ENCODE measurements at regions not wholly inside any gene's neighbourhood (a gene's known extent, or its start where the extent isn't known, plus 50 kb on each side); places are given as distances from the start of the nearest gene placed in this dataset.

DNA sequence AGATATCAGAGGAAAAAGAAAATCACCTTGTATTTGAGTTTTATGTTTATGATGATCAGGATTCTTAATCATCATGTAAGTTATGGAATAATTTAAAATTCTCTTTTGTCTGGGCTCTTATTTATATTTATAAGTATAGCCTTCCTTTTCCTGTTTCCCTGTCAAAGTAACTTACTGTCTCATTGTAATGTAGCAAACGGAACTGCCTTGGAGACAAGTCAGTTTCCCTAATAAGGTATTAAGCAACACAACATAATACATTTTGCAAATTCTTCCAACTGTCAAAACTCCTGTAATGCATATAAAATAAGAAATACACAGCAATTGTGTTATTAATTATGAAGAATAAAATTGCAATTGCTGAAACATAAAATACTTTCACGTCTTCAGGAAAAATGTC lies 463.2 kb downstream of the MAT2B start:
- H3K4me3 ChIP-seq (ENCODE audit: low read depth in 1 of 3, low read length in 3 of 3): no peak overlapping the region
- H3K27me3 ChIP-seq (ENCODE audit: control insufficient read depth in 4 of 4, insufficient read depth in 4 of 4, low read length in 3 of 4): no peaks in the 10 kb centered on the region
- no peak overlapping the region for H3K9ac ChIP-seq (ENCODE audit: low read depth in 1 of 2, low read length in 2 of 2)
- no peaks in the 10 kb centered on the region for H3K4me1 ChIP-seq (ENCODE audit: control insufficient read depth in 4 of 4, insufficient read depth in 4 of 4, low read length in 3 of 4)
- H3K9me3 ChIP-seq (ENCODE audit: control insufficient read depth in 4 of 4, low read length in 3 of 4): no peaks in the 10 kb centered on the region
- no peak overlapping the region for H3K27ac ChIP-seq (ENCODE audit: low read depth in 1 of 2, low read length in 2 of 2)
- TF ChIP-seq JUND (IDR thresholded peaks at IDR 0.05): no peak
- H3K36me3 ChIP-seq (ENCODE audit: control insufficient read depth in 4 of 4, insufficient read depth in 3 of 4, low read depth in 1 of 4, low read length in 3 of 4): no peaks in the 10 kb centered on the region
- DNase-seq (ENCODE audit: low spot score): no peak
- 55% methylated on average over 2 of the region's 2 CpGs for WGBS

DNA sequence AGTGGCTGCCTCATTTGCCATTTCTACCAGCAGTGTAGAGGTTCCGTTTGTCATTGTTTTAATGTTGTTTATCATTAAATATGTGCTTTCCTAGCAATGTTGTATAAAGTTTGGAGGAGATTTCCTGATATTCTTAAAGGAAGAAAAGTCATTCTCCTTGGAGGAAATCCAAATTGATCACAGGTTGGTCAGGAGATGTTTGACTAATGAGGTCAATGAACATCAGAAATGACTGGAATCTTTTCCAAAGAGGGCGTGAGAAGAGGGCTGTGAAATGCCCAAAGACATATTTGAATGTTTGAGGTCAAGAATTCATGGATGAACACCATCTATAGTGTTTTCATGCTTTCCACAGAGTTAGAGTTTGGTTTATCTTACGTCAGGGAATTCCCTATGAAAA lies 471.3 kb downstream of the MAT2B start:
- no peaks in the 10 kb centered on the region for H3K9me3 ChIP-seq (ENCODE audit: control insufficient read depth in 4 of 4, low read length in 3 of 4)
- no peak overlapping the region for H3K27ac ChIP-seq (ENCODE audit: low read depth in 1 of 2, low read length in 2 of 2)
- H3K4me1 ChIP-seq (ENCODE audit: control insufficient read depth in 4 of 4, insufficient read depth in 4 of 4, low read length in 3 of 4): no peaks in the 10 kb centered on the region
- no peak for DNase-seq (ENCODE audit: low spot score)
- no peaks in the 10 kb centered on the region for H3K27me3 ChIP-seq (ENCODE audit: control insufficient read depth in 4 of 4, insufficient read depth in 4 of 4, low read length in 3 of 4)
- H3K4me3 ChIP-seq (ENCODE audit: low read depth in 1 of 3, low read length in 3 of 3): no peak overlapping the region
- H3K36me3 ChIP-seq (ENCODE audit: control insufficient read depth in 4 of 4, insufficient read depth in 3 of 4, low read depth in 1 of 4, low read length in 3 of 4): no peaks in the 10 kb centered on the region
- TF ChIP-seq, protein P1, sequence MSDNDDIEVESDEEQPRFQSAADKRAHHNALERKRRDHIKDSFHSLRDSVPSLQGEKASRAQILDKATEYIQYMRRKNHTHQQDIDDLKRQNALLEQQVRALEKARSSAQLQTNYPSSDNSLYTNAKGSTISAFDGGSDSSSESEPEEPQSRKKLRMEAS (IDR thresholded peaks at IDR 0.05): no peak
- no peak for TF ChIP-seq CTCF (IDR thresholded peaks at IDR 0.05; ENCODE audit: low read depth, low read length, missing input control)
- no peak for TF ChIP-seq GABPA (IDR thresholded peaks at IDR 0.05 in 1 of 2, conservative IDR thresholded peaks at IDR 0.05 in 1 of 2)
- TF ChIP-seq, protein P2, sequence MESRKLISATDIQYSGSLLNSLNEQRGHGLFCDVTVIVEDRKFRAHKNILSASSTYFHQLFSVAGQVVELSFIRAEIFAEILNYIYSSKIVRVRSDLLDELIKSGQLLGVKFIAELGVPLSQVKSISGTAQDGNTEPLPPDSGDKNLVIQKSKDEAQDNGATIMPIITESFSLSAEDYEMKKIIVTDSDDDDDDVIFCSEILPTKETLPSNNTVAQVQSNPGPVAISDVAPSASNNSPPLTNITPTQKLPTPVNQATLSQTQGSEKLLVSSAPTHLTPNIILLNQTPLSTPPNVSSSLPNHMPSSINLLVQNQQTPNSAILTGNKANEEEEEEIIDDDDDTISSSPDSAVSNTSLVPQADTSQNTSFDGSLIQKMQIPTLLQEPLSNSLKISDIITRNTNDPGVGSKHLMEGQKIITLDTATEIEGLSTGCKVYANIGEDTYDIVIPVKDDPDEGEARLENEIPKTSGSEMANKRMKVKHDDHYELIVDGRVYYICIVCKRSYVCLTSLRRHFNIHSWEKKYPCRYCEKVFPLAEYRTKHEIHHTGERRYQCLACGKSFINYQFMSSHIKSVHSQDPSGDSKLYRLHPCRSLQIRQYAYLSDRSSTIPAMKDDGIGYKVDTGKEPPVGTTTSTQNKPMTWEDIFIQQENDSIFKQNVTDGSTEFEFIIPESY (IDR thresholded peaks at IDR 0.05): no peak
- no peak for TF ChIP-seq NR2F2 (IDR thresholded peaks at IDR 0.05)
- TF ChIP-seq YY1 (IDR thresholded peaks at IDR 0.05): no peak
- TF ChIP-seq RAD21 (IDR thresholded peaks at IDR 0.05): no peak
- TF ChIP-seq FOXA2 (IDR thresholded peaks at IDR 0.05): no peak
- TF ChIP-seq HNF4A (conservative IDR thresholded peaks at IDR 0.05): no peak
- no peak for TF ChIP-seq RXRA (IDR thresholded peaks at IDR 0.05)
- no peak for TF ChIP-seq TAF1 (conservative IDR thresholded peaks at IDR 0.05)
- no peak for TF ChIP-seq EGR1 (IDR thresholded peaks at IDR 0.05; ENCODE audit: low read depth in 2 of 2)
- TF ChIP-seq, protein P3, sequence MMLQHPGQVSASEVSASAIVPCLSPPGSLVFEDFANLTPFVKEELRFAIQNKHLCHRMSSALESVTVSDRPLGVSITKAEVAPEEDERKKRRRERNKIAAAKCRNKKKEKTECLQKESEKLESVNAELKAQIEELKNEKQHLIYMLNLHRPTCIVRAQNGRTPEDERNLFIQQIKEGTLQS (IDR thresholded peaks at IDR 0.05): no peak
- no peak for TF ChIP-seq FOXA1 (IDR thresholded peaks at IDR 0.05)
- no peak overlapping the region for H3K9ac ChIP-seq (ENCODE audit: low read depth in 1 of 2, low read length in 2 of 2)
- WGBS: 75% methylated on average over 3 of the region's 3 CpGs

GRCh38 chr5:163978897-163979296 lies 473.5 kb downstream of the MAT2B start:
- DNase-seq (ENCODE audit: low spot score): no peak
- H3K27ac ChIP-seq (ENCODE audit: low read depth in 1 of 2, low read length in 2 of 2): no peak overlapping the region
- no peaks in the 10 kb centered on the region for H3K4me1 ChIP-seq (ENCODE audit: control insufficient read depth in 4 of 4, insufficient read depth in 4 of 4, low read length in 3 of 4)
- 47% methylated on average over 5 of the region's 5 CpGs for whole genome bisulfite sequencing
- H3K4me3 ChIP-seq (ENCODE audit: low read depth in 1 of 3, low read length in 3 of 3): no peak overlapping the region
- no peaks in the 10 kb centered on the region for H3K9me3 ChIP-seq (ENCODE audit: control insufficient read depth in 4 of 4, low read length in 3 of 4)
- H3K36me3 ChIP-seq (ENCODE audit: control insufficient read depth in 4 of 4, insufficient read depth in 3 of 4, low read depth in 1 of 4, low read length in 3 of 4): no peaks in the 10 kb centered on the region
- TF ChIP-seq GABPA (IDR thresholded peaks at IDR 0.05 in 1 of 2, conservative IDR thresholded peaks at IDR 0.05 in 1 of 2) (no peak), TAF1 (conservative IDR thresholded peaks at IDR 0.05) (no peak), SP1 (IDR thresholded peaks at IDR 0.05) (no peak)
- H3K9ac ChIP-seq (ENCODE audit: low read depth in 1 of 2, low read length in 2 of 2): no peak overlapping the region
- no peaks in the 10 kb centered on the region for H3K27me3 ChIP-seq (ENCODE audit: control insufficient read depth in 4 of 4, insufficient read depth in 4 of 4, low read length in 3 of 4)

Data from liver (tissue), 8 donors.